Prostate gland (tissue), 2 donors: ENCODE measurements at regions not wholly inside any gene's neighbourhood (a gene's known extent, or its start where the extent isn't known, plus 50 kb on each side); places are given as distances from the start of the nearest gene placed in this dataset.
A peak's percentile ranks its signal among the peaks of the same experiment; 100 is the strongest.

Source experiments
- DNase-seq: peaks from one replicate; pipeline ENCODE4 v3.0.0-alpha.2; 2019; ENCODE audit warnings: low spot score
- H3K27ac ChIP-seq, 2 donors: fragments of 200-600 bp; sonication (generic); 2 replicates each; pipeline ENCODE4 v1.5.1; 2017 to 2019
- H3K27me3 ChIP-seq: fragments of 200-600 bp; sonication (generic); replicated peaks from 2 replicates; pipeline ENCODE4 v1.5.1; 2019; ENCODE audit not compliant: insufficient read depth
- H3K36me3 ChIP-seq, 2 donors: fragments of 200-600 bp; sonication (generic); 1 replicate in 1 of 2; 2 replicates in 1 of 2; pipeline versions ENCODE4 v1.5.1 to v1.8.1; 2017 to 2019
- H3K4me1 ChIP-seq: fragments of 200-600 bp; sonication (generic); replicated peaks from 2 replicates; pipeline ENCODE4 v1.5.1; 2019
- H3K4me3 ChIP-seq, 2 donors: fragments of 200-600 bp; sonication (generic); 2 replicates each; pipeline ENCODE4 v1.5.1; 2017 to 2019
- H3K9me3 ChIP-seq: fragments of 200-600 bp; sonication (generic); 2 replicates; pipeline ENCODE4 v1.5.1; 2017
- POLR2A ChIP-seq: fragments of 450-650 bp; IDR thresholded peaks from one replicate; pipeline ENCODE4 v1.6.1; 2016; ENCODE audit warnings: antibody characterized with exemption, mild to moderate bottlenecking
- POLR2AphosphoS5 ChIP-seq: sonication (generic); formaldehyde crosslinking; IDR thresholded peaks from one replicate; pipeline ENCODE4 v1.6.1; 2017; ENCODE audit warnings: antibody characterized with exemption
- WGBS: methylation state at CpG from one replicate; pipeline ENCODE4 v1.1.5; 2018; 5-methylcytosine and 5-hydroxymethylcytosine counted together
- intact Hi-C: fragments of 100-400 bp; cut with DNase I; formaldehyde crosslinking; loops from one replicate; pipeline ENCODE4 v1.14.2; 2022
- TF ChIP-seq, protein P1 (sequence below), 4 experiments: fragments of 200-600 bp in 2 of 4; fragments of 450-650 bp in 2 of 4; sonication (generic) in 2 of 4; IDR thresholded peaks; 1 replicate in 3 of 4; 2 replicates in 1 of 4; pipeline ENCODE4 v1.5.1; 2016 to 2019; ENCODE audit warnings: antibody characterized with exemption in 4 of 4, mild to moderate bottlenecking in 2 of 4, moderate library complexity in 2 of 4

DNA sequence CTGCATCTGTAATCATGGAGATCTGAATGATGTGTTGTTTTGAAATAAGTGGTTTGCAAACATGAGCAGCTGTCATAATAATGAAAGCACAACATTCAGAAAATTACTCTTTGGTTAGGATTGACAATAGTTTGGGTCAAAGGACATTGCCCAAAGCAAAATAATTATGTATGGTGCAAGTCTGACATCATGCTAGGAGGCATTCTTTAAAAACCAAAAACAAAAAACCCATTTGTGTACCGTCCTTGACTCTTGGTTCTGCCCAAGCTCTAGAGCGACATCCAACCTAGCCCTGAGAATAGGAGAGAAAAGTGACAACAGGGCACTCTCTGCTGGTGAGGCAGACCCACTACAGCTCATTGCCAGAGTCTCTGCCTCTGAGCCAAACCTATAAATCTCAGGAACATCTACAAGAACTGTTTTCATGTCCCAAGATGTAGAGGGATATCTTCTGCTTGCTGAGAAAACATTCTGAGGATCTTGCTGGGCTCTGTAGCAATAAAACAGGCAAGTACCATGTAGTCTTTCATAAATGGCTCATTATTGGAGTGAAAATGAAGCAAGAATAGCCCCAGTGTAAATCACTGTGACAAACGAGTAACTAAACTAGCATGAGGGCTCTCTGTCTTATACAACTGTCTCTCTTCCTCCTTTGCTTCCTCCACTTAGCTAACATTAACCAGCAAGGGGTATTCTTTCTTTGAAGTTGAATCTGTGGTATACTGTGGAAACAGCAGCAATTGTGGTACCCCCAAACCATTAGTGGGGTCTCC, 266.8 kb upstream of the CXCR4 start:
- no peaks in the 10 kb centered on the region for H3K27me3 ChIP-seq
- 22% methylated on average over 3 of the region's 3 CpGs for WGBS
- H3K27ac ChIP-seq = no peak overlapping the region
- DNase-seq = peak; percentile 20
- no peaks in the 10 kb centered on the region for H3K4me1 ChIP-seq
- TF ChIP-seq POLR2AphosphoS5 = peak; percentile 27
- TF ChIP-seq, protein P1, sequence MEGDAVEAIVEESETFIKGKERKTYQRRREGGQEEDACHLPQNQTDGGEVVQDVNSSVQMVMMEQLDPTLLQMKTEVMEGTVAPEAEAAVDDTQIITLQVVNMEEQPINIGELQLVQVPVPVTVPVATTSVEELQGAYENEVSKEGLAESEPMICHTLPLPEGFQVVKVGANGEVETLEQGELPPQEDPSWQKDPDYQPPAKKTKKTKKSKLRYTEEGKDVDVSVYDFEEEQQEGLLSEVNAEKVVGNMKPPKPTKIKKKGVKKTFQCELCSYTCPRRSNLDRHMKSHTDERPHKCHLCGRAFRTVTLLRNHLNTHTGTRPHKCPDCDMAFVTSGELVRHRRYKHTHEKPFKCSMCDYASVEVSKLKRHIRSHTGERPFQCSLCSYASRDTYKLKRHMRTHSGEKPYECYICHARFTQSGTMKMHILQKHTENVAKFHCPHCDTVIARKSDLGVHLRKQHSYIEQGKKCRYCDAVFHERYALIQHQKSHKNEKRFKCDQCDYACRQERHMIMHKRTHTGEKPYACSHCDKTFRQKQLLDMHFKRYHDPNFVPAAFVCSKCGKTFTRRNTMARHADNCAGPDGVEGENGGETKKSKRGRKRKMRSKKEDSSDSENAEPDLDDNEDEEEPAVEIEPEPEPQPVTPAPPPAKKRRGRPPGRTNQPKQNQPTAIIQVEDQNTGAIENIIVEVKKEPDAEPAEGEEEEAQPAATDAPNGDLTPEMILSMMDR (IDR thresholded peaks at IDR 0.05) = peak in 3 of 4 experiments; percentile 16 to 53 (median 51)
- TF ChIP-seq POLR2A = no peak
- intact Hi-C loops = loop anchor here (2.0 kb wide), 1 partner anchor 470 kb away; no protein-coding TSS in a partner anchor
- H3K9me3 ChIP-seq = no peaks in the 10 kb centered on the region
- H3K4me3 ChIP-seq = no peak overlapping the region
- no peaks in the 10 kb centered on the region for H3K36me3 ChIP-seq

DNA sequence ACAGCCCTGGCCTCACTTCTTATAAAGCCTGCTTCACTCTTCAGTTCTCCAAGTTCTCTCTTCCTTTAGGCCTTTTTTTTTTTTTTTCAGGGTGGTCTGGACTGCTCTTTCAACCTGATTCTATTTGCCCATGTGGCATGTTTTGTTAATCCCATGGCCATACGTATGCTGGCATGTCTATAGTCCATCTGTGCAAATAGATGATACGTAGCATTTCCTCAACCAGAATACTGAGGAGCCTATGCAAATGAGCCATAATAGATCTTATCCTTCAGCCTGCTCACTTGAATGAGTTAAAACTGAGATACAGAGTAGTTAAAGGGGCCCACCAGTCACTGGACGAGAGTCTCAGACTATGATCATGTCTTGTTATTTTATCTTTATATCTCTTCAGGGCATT, 265.2 kb upstream of the CXCR4 start:
- WGBS = 77% methylated on average over 3 of the region's 3 CpGs

DNA sequence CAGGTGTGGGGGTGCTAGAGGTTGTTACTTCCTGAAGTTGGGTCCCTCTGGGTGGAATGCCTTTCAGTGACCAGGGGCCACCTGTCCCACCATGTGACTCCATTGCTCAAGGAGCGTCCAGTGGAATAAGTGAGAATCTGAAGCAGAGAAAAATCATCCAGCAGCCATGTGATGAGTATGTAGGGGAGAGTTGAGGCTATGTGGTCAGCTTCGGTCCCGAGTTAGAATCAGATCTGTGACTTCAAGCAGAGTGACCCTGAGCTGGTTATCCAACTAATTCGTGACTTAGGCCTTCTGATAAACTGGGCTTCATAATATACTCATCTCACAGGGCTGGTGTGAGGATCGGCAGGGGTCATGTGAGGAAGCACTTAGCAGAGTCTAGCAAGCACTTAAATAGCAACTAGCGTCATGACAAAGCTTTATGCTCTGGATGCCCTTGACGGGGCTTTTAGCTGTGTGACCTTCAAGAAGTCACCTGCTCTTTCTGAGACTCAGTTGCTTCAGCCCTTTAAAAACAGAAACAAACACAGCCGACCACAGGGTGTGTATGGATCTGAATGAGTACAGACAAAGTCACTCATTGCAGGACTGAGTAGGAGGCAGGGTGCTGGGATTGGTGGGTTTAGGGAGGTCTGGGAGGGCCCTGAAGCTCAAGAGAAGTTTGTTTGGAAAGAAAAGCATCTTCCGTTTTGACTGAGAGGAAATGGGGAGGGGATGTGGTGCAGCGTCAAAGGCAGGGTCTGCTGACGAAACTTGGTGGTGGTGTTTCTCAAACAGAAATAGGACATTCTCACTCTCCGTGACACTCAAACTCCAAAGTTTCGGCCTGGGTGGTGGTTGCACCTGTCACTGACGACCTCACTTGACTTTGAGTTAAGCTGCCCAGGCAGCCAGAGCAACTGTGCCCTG, 264.0 kb upstream of the CXCR4 start:
- 85% methylated on average over 14 of the region's 14 CpGs for WGBS
- TF ChIP-seq POLR2A = no peak
- no peak for TF ChIP-seq POLR2AphosphoS5
- TF ChIP-seq, protein P1 (IDR thresholded peaks at IDR 0.05) = no peak
- H3K27me3 ChIP-seq = no peaks in the 10 kb centered on the region
- no peak overlapping the region for H3K4me3 ChIP-seq
- intact Hi-C loops = no loop called here
- no peaks in the 10 kb centered on the region for H3K9me3 ChIP-seq
- H3K27ac ChIP-seq = no peak overlapping the region
- no peak for DNase-seq
- H3K4me1 ChIP-seq = no peaks in the 10 kb centered on the region
- no peaks in the 10 kb centered on the region for H3K36me3 ChIP-seq

More for the DNA sequence above, 265.2 kb upstream of the CXCR4 start:
- H3K4me3 ChIP-seq = no peak overlapping the region
- H3K27me3 ChIP-seq = no peaks in the 10 kb centered on the region
- H3K4me1 ChIP-seq = no peaks in the 10 kb centered on the region
- no peak overlapping the region for H3K27ac ChIP-seq
- no peaks in the 10 kb centered on the region for H3K36me3 ChIP-seq
- no peaks in the 10 kb centered on the region for H3K9me3 ChIP-seq
- intact Hi-C loops = no loop called here
- TF ChIP-seq, protein P1 (IDR thresholded peaks at IDR 0.05) = no peak
- TF ChIP-seq POLR2A (no peak), POLR2AphosphoS5 (no peak)
- no peak for DNase-seq

DNA sequence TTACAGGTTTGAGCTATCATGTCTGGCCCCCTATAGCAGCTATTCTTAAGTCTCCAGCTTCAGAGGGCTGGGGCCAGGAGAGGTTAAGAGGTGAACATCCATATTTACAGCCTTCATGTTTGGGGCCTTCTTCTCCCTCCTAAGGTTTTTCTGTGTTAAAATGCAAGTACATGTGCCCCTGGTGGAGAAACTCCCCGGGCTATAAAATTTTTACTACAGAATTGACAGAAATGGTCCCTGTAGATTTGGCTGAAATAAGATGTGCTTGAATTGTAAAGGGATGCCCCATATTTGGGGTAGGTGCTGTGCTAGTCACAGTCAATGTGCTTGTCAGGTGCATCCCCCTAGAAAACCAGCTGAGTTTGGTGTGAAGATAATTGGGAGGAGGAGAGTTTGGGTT, 263.3 kb upstream of the CXCR4 start:
- WGBS = 74% methylated on average over 1 of the region's 1 CpG
- Histone ChIP-seq H3K9me3 (no peaks in the 10 kb centered on the region), H3K4me3 (no peak overlapping the region), H3K27ac (no peak overlapping the region), H3K4me1 (no peaks in the 10 kb centered on the region), H3K27me3 (no peaks in the 10 kb centered on the region), H3K36me3 (no peaks in the 10 kb centered on the region)
- DNase-seq = no peak
- TF ChIP-seq POLR2AphosphoS5 = no peak
- TF ChIP-seq, protein P1 (IDR thresholded peaks at IDR 0.05) = no peak
- no peak for TF ChIP-seq POLR2A
- intact Hi-C loops = no loop called here
